Epidermal melanocyte (primary cell): ENCODE measurements at regions not wholly inside any gene's neighbourhood (a gene's known extent, or its start where the extent isn't known, plus 50 kb on each side); places are given as distances from the start of the nearest gene placed in this dataset.
"Not testable (repeated sequence)": the region's sequence is repeated elsewhere in the genome, so short reads cannot be mapped to it uniquely, and the experiment has no call there.

Source experiments
- DNase-seq: peaks from one replicate; pipeline ENCODE4 v3.0.0; 2011; ENCODE audit warnings: low spot score; ENCODE audit not compliant: insufficient read length

- not testable (repeated sequence) for DNase-seq
Observed at GRCh38 chr6:21880249-21880648, 286.7 kb downstream of the SOX4 start.

- DNase-seq = no peak
Observed at GRCh38 chr6:21881969-21882465, 288.5 kb downstream of the SOX4 start.

- no peak for DNase-seq
Observed at GRCh38 chr6:21883595-21884328, 290.2 kb downstream of the SOX4 start.

GRCh38 chr6:21885111-21885510 lies 291.6 kb downstream of the SOX4 start:
- DNase-seq = no peak

- DNase-seq = peak; percentile 54
Observed at GRCh38 chr6:21885532-21886114, 292.1 kb downstream of the SOX4 start.

GRCh38 chr6:21886542-21887151 lies 293.1 kb downstream of the SOX4 start:
- no peak for DNase-seq

GRCh38 chr6:21887231-21888185 lies 294.0 kb downstream of the SOX4 start:
- DNase-seq = no peak

- no peak for DNase-seq
Observed at GRCh38 chr6:21891080-21891479, 297.5 kb downstream of the SOX4 start.

- no peak for DNase-seq
Observed at GRCh38 chr6:21893793-21894192, 300.2 kb downstream of the SOX4 start.

GRCh38 chr6:21895555-21895954 lies 302.0 kb downstream of the SOX4 start:
- DNase-seq = no peak

GRCh38 chr6:21898107-21898796 lies 304.7 kb downstream of the SOX4 start:
- DNase-seq = no peak

- DNase-seq = no peak
Observed at GRCh38 chr6:21899708-21900107, 306.2 kb downstream of the SOX4 start.

GRCh38 chr6:21900730-21901129 lies 307.2 kb downstream of the SOX4 start:
- no peak for DNase-seq

- DNase-seq = no peak
Observed at GRCh38 chr6:21902628-21903169, 309.1 kb downstream of the SOX4 start.

- no peak for DNase-seq
Observed at GRCh38 chr6:21905531-21905930, 312.0 kb downstream of the SOX4 start.

GRCh38 chr6:21906826-21907225 lies 313.3 kb downstream of the SOX4 start:
- DNase-seq = no peak

GRCh38 chr6:21907291-21907690 lies 313.7 kb downstream of the SOX4 start:
- DNase-seq = no peak

GRCh38 chr6:21908161-21908848 lies 314.8 kb downstream of the SOX4 start:
- no peak for DNase-seq

- no peak for DNase-seq
Observed at GRCh38 chr6:21909321-21909720, 315.8 kb downstream of the SOX4 start.

GRCh38 chr6:21911208-21911607 lies 317.7 kb downstream of the SOX4 start:
- no peak for DNase-seq
